K562 (cell line): ENCODE measurements at regions not wholly inside any gene's neighbourhood (a gene's known extent, or its start where the extent isn't known, plus 50 kb on each side); places are given as distances from the start of the nearest gene placed in this dataset.

ENCODE experiments used
- MGA ChIP-seq: fragments of 450-650 bp; IDR thresholded peaks from 2 replicates; pipeline ENCODE4 v1.6.1; 2016; ENCODE audit warnings: mild to moderate bottlenecking, moderate library complexity
- PRMT5 ChIP-seq: sonication (generic); formaldehyde crosslinking; IDR thresholded peaks from 2 replicates; pipeline ENCODE4 v1.5.0; 2020; ENCODE audit warnings: missing genetic modification reagents
- PTTG1 ChIP-seq: fragments of 450-650 bp; IDR thresholded peaks from 2 replicates; pipeline ENCODE4 v1.6.1; 2016; ENCODE audit warnings: low read depth, mild to moderate bottlenecking, missing genetic modification characterization, missing compliant biosample characterization
- ZNF407 ChIP-seq: fragments of 450-650 bp; IDR thresholded peaks from 2 replicates; pipeline ENCODE4 v1.6.1; 2016; ENCODE audit warnings: low read depth

- TF ChIP-seq PRMT5 (CRISPR knock-in tag) (no peak), MGA (no peak), ZNF407 (no peak), PTTG1 (tag) (no peak)
These were observed 144.3 kb upstream of the ZNF184 start (continued) for GRCh38 chr6:27617046-27617687.
